Common myeloid progenitor, CD34-positive (primary cell): ENCODE measurements at regions not wholly inside any gene's neighbourhood (a gene's known extent, or its start where the extent isn't known, plus 50 kb on each side); places are given as distances from the start of the nearest gene placed in this dataset.
"Not testable (repeated sequence)": the region's sequence is repeated elsewhere in the genome, so short reads cannot be mapped to it uniquely, and the experiment has no call there.

Experiments used
- CTCF ChIA-PET: fragments of 350-600 bp; sonication (Branson Sonifier 250); formaldehyde crosslinking; loops from one replicate; lab custom pipeline; 2021; ENCODE audit warnings: antibody characterized with exemption; lab: Charles Lee
- POLR2A ChIA-PET: fragments of 350-600 bp; sonication (Branson Sonifier 250); formaldehyde crosslinking; loops from one replicate; lab custom pipeline; 2021; ENCODE audit warnings: antibody characterized with exemption; lab: Charles Lee
- DNase-seq, 3 donors: peaks; one replicate each; pipeline versions ENCODE4 v3.0.0 to v3.0.0-alpha.2; 2013
- H3K27ac ChIP-seq, 2 experiments: 1 replicate in 1 of 2; 2 replicates in 1 of 2; pipeline ENCODE4 v1.7.0; 2013; ENCODE audit warnings: inconsistent platforms in 2 of 2, low read length in 2 of 2, mild to moderate bottlenecking in 2 of 2, low read depth in 1 of 2, moderate library complexity in 1 of 2; ENCODE audit not compliant: severe bottlenecking in 2 of 2, insufficient read depth in 1 of 2, poor library complexity in 1 of 2
- H3K27me3 ChIP-seq, 5 experiments: replicated peaks in 2 of 5; 1 replicate in 3 of 5; 2 replicates in 2 of 5; pipeline versions ENCODE4 v1.6.1 to v1.7.0; 2013; ENCODE audit warnings: low read length in 4 of 5, mild to moderate bottlenecking in 2 of 5, moderate library complexity in 2 of 5, inconsistent platforms in 1 of 5; ENCODE audit not compliant: insufficient read depth in 5 of 5, control insufficient read depth in 4 of 5
- H3K36me3 ChIP-seq, 4 experiments: 1 replicate in 2 of 4; 2 replicates in 2 of 4; pipeline versions ENCODE4 v1.6.1 to v1.7.0; 2013; ENCODE audit warnings: low read length in 3 of 4, control low read depth in 1 of 4, mild to moderate bottlenecking in 1 of 4; ENCODE audit not compliant: control insufficient read depth in 4 of 4, insufficient read depth in 4 of 4
- H3K4me1 ChIP-seq, 4 experiments: 1 replicate in 3 of 4; 2 replicates in 1 of 4; pipeline versions ENCODE4 v1.6.1 to v1.7.1; 2013; ENCODE audit warnings: low read length in 3 of 4, mild to moderate bottlenecking in 3 of 4, control low read depth in 1 of 4, inconsistent platforms in 1 of 4, moderate library complexity in 1 of 4; ENCODE audit not compliant: control insufficient read depth in 4 of 4, insufficient read depth in 4 of 4; ENCODE audit errors: control extremely low read depth in 1 of 4
- H3K4me3 ChIP-seq, 7 experiments: 1 replicate in 4 of 7; 2 replicates in 3 of 7; pipeline versions ENCODE4 v1.5.1 to v1.7.0; 2013; ENCODE audit warnings: mild to moderate bottlenecking in 7 of 7, low read length in 6 of 7, moderate library complexity in 6 of 7, inconsistent platforms in 2 of 7, low read depth in 2 of 7, control low read depth in 1 of 7; ENCODE audit not compliant: insufficient read depth in 4 of 7, control insufficient read depth in 1 of 7; ENCODE audit errors: extremely low read depth in 1 of 7
- H3K9me3 ChIP-seq, 5 experiments: 1 replicate in 4 of 5; 2 replicates in 1 of 5; pipeline versions ENCODE4 v1.6.1 to v1.7.1; 2013; ENCODE audit warnings: low read length in 4 of 5, mild to moderate bottlenecking in 2 of 5, inconsistent platforms in 1 of 5, low read depth in 1 of 5, moderate library complexity in 1 of 5; ENCODE audit not compliant: control insufficient read depth in 4 of 5, insufficient read depth in 2 of 5; ENCODE audit errors: control extremely low read depth in 1 of 5
- WGBS: methylation state at CpG from one replicate; pipeline ENCODE4 v1.1.5; 2013; ENCODE audit not compliant: insufficient coverage; 5-methylcytosine and 5-hydroxymethylcytosine counted together

DNA sequence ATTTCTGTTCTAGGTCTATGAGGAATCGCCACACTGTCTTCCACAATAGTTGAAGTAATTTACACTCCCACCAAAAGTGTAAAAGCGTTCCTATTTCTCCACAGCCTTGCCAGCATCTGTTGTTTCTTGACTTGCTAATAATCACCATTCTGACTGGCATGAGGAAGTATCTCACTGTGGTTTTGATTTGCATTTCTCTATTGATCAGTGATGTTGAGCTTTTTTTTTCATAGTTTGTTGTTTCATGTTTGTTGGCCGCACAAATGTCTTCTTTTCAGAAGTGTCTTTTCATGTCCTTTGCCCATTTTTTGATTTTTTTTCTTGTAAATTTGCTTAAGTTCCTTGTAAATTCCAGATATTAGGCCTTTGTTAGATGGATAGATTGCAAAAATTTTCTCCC is 867.1 kb downstream of the DTWD2 start:
- Histone ChIP-seq H3K4me1 (no peaks in the 10 kb centered on the region), H3K36me3 (no peaks in the 10 kb centered on the region), H3K4me3 (no peak overlapping the region), H3K27me3 (no peaks in the 10 kb centered on the region), H3K27ac (no peak overlapping the region), H3K9me3 (no peaks in the 10 kb centered on the region)
- CTCF ChIA-PET, result no interaction called here
- POLR2A ChIA-PET, result no interaction called here
- no peak for DNase-seq
- WGBS, result no CpG with 5 or more reads among the region's 3 CpGs

GRCh38 chr5:118115791-118116190 is 872.6 kb downstream of the DTWD2 start:
- no peak overlapping the region for H3K4me3 ChIP-seq
- 87% methylated on average over 3 of the region's 4 CpGs for WGBS
- no peak overlapping the region for H3K27ac ChIP-seq
- DNase-seq, result no peak
- H3K4me1 ChIP-seq, result no peaks in the 10 kb centered on the region
- H3K27me3 ChIP-seq, result no peaks in the 10 kb centered on the region
- ChIA-PET CTCF (no interaction called here), POLR2A (no interaction called here)
- H3K36me3 ChIP-seq, result no peaks in the 10 kb centered on the region
- no peaks in the 10 kb centered on the region for H3K9me3 ChIP-seq

- CTCF ChIA-PET, result interaction anchor here (0.7 kb wide), 1 partner anchor 607 kb away, joined by 3 read pairs; no protein-coding TSS in a partner anchor
- WGBS, result 80% methylated on average over 1 of the region's 5 CpGs
- H3K4me1 ChIP-seq, result no peaks in the 10 kb centered on the region
- no peaks in the 10 kb centered on the region for H3K36me3 ChIP-seq
- no peaks in the 10 kb centered on the region for H3K9me3 ChIP-seq
- no peak overlapping the region for H3K27ac ChIP-seq
- H3K27me3 ChIP-seq, result no peaks in the 10 kb centered on the region
- DNase-seq, result no peak
- POLR2A ChIA-PET, result no interaction called here
- H3K4me3 ChIP-seq, result no peak overlapping the region
These were observed 876.4 kb downstream of the DTWD2 start for GRCh38 chr5:118111956-118112355.

- CTCF ChIA-PET, H3K9me3 ChIP-seq: not testable (repeated sequence)
- WGBS, result 100% methylated on average over 1 of the region's 3 CpGs
These were observed 881.1 kb downstream of the DTWD2 start for GRCh38 chr5:118107246-118107645.

GRCh38 chr5:118098716-118099115 is 889.6 kb downstream of the DTWD2 start:
- 100% methylated on average over 1 of the region's 1 CpG for WGBS
- H3K9me3 ChIP-seq, result no peaks in the 10 kb centered on the region
- no peaks in the 10 kb centered on the region for H3K4me1 ChIP-seq
- H3K27ac ChIP-seq, result no peak overlapping the region
- no peaks in the 10 kb centered on the region for H3K36me3 ChIP-seq
- ChIA-PET CTCF (no interaction called here), POLR2A (no interaction called here)
- H3K4me3 ChIP-seq, result no peak overlapping the region
- DNase-seq, result no peak
- H3K27me3 ChIP-seq, result no peaks in the 10 kb centered on the region

More at GRCh38 chr5:118107246-118107645, 881.1 kb downstream of the DTWD2 start:
- H3K4me1 ChIP-seq, DNase-seq, H3K27ac ChIP-seq, H3K4me3 ChIP-seq, H3K36me3 ChIP-seq, H3K27me3 ChIP-seq, POLR2A ChIA-PET: not testable (repeated sequence)

DNA sequence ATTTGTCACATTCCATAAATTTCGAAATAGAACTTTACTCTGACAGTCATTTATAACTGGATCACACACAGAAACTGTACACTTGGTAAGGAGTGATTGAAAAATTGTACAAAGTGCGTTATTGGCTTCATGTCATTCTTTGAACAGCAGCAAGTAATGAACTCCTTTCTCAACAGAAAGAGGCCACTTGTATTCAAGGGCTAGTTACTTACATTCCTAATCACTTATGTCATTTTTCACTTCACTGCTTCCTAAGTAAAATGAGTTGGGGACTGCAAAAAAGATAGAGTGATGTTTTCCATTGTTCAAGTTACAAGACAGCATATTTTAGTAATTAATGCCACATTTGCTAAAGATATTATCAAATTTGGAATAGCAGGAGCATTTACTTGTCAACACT is 893.2 kb downstream of the DTWD2 start:
- WGBS, result no CpG with 5 or more reads among the region's 2 CpGs
- H3K27me3 ChIP-seq, result no peaks in the 10 kb centered on the region
- H3K36me3 ChIP-seq, result no peaks in the 10 kb centered on the region
- CTCF ChIA-PET, result no interaction called here
- H3K27ac ChIP-seq, result no peak overlapping the region
- DNase-seq, result no peak
- H3K4me3 ChIP-seq, result no peak overlapping the region
- H3K9me3 ChIP-seq, result peaks cover 0 to 1% (median 0%) of the 10 kb centered on the region in 5 experiments
- no peaks in the 10 kb centered on the region for H3K4me1 ChIP-seq
- POLR2A ChIA-PET, result no interaction called here

DNA sequence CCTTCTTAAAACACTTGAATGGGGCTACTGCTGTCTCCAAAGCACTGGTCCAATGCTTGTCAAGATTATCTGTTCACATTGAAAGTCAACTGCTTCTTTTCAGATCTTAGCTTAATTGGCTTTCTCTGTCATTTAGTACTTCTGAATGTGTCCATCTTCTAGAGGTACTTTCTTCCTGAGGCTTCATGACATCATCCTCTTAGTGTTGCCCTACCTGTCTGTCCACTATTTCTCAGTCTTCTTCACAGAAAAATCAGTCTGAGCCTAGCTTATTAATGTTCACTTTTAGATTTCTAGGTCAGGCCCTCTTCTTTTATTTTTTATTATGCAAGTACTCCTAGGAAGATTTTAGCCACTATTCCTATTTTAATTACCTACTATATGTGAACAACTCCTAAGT is 899.9 kb downstream of the DTWD2 start:
- H3K4me1 ChIP-seq, result no peaks in the 10 kb centered on the region
- no peak overlapping the region for H3K4me3 ChIP-seq
- peaks cover 0 to 1% (median 0%) of the 10 kb centered on the region in 5 experiments for H3K9me3 ChIP-seq
- DNase-seq, result no peak
- H3K27me3 ChIP-seq, result no peaks in the 10 kb centered on the region
- CTCF ChIA-PET, result no interaction called here
- H3K36me3 ChIP-seq, result no peaks in the 10 kb centered on the region
- no peak overlapping the region for H3K27ac ChIP-seq
- POLR2A ChIA-PET, result no interaction called here
